Smooth muscle cell (in vitro differentiated cells): ENCODE measurements at regions not wholly inside any gene's neighbourhood (a gene's known extent, or its start where the extent isn't known, plus 50 kb on each side); places are given as distances from the start of the nearest gene placed in this dataset.

Source experiments
- DNase-seq: peaks from one replicate; lab custom pipeline; 2025; ENCODE audit not compliant: unreplicated experiment; lab: John Stamatoyannopoulos, UW
- H2AFZ ChIP-seq: fragments of 200-600 bp; sonication (generic); 2 replicates; pipeline ENCODE4 v1.6.0; 2016; ENCODE audit warnings: antibody characterized with exemption, low read depth, mild to moderate bottlenecking
- H3F3A ChIP-seq: fragments of 200-600 bp; sonication (generic); 2 replicates; pipeline ENCODE4 v1.6.0; 2017; ENCODE audit warnings: antibody characterized with exemption, low read depth
- H3K27ac ChIP-seq: fragments of 200-600 bp; sonication (generic); 2 replicates; pipeline ENCODE4 v1.5.1; 2016; ENCODE audit warnings: low read depth, mild to moderate bottlenecking
- H3K27me3 ChIP-seq: fragments of 200-600 bp; sonication (generic); 2 replicates; pipeline ENCODE4 v1.6.1; 2016; ENCODE audit warnings: low read depth, mild to moderate bottlenecking
- H3K36me3 ChIP-seq: fragments of 200-600 bp; sonication (generic); 2 replicates; pipeline ENCODE4 v1.5.1; 2016; ENCODE audit warnings: low read depth
- H3K4me1 ChIP-seq: fragments of 200-600 bp; sonication (generic); 2 replicates; pipeline ENCODE4 v1.5.1; 2016; ENCODE audit warnings: low read depth
- H3K4me2 ChIP-seq: fragments of 200-600 bp; sonication (generic); 2 replicates; pipeline ENCODE4 v1.6.0; 2016; ENCODE audit warnings: mild to moderate bottlenecking
- H3K4me3 ChIP-seq: fragments of 200-600 bp; sonication (generic); 2 replicates; pipeline ENCODE4 v1.5.1; 2016; ENCODE audit warnings: mild to moderate bottlenecking
- H3K79me2 ChIP-seq: fragments of 200-600 bp; sonication (generic); 2 replicates; pipeline ENCODE4 v1.6.0; 2016; ENCODE audit warnings: low read depth, mild to moderate bottlenecking
- H3K9ac ChIP-seq: fragments of 200-600 bp; sonication (generic); 2 replicates; pipeline ENCODE4 v1.6.0; 2016; ENCODE audit warnings: low read depth
- H3K9me3 ChIP-seq: fragments of 200-600 bp; sonication (generic); replicated peaks from 2 replicates; pipeline ENCODE4 v1.5.1; 2016; ENCODE audit warnings: low read depth
- H4K20me1 ChIP-seq: fragments of 200-600 bp; sonication (generic); 2 replicates; pipeline ENCODE4 v1.6.0; 2016; ENCODE audit warnings: low read depth
- CTCF ChIP-seq: fragments of 200-600 bp; sonication (generic); IDR thresholded peaks from 2 replicates; pipeline ENCODE4 v1.5.1; 2017; ENCODE audit warnings: borderline replicate concordance, mild to moderate bottlenecking, antibody characterized with exemption; ENCODE audit not compliant: insufficient read depth, poor library complexity, severe bottlenecking
- WGBS: methylation state at CpG from one replicate; pipeline ENCODE4 v1.1.7; 2016; ENCODE audit warnings: low lambda C conversion rate; 5-methylcytosine and 5-hydroxymethylcytosine counted together

GRCh38 chr17:73983621-73984400 is 219.7 kb upstream of the RPL38 start:
- DNase-seq: no peak
- Histone ChIP-seq H3K27ac (no peak overlapping the region), H2AFZ (no peak overlapping the region), H3K4me3 (no peak overlapping the region), H3K27me3 (peaks cover 9% of the 10 kb centered on the region), H4K20me1 (no peaks in the 10 kb centered on the region), H3F3A (no peaks in the 10 kb centered on the region), H3K4me1 (no peaks in the 10 kb centered on the region), H3K9me3 (no peaks in the 10 kb centered on the region), H3K79me2 (no peaks in the 10 kb centered on the region), H3K36me3 (no peaks in the 10 kb centered on the region), H3K4me2 (no peak overlapping the region), H3K9ac (no peak overlapping the region)
- WGBS: 93% methylated on average over 16 of the region's 16 CpGs
- no peak for TF ChIP-seq CTCF

GRCh38 chr17:73984941-73985340 is 218.5 kb upstream of the RPL38 start:
- no peak overlapping the region for H3K4me3 ChIP-seq
- H3K27ac ChIP-seq: no peak overlapping the region
- H3K9ac ChIP-seq: no peak overlapping the region
- H3K36me3 ChIP-seq: no peaks in the 10 kb centered on the region
- no peak for DNase-seq
- H3K4me2 ChIP-seq: no peak overlapping the region
- peaks cover 9% of the 10 kb centered on the region for H3K27me3 ChIP-seq
- H3K9me3 ChIP-seq: no peaks in the 10 kb centered on the region
- H3K79me2 ChIP-seq: no peaks in the 10 kb centered on the region
- H2AFZ ChIP-seq: no peak overlapping the region
- H3K4me1 ChIP-seq: no peaks in the 10 kb centered on the region
- H4K20me1 ChIP-seq: no peaks in the 10 kb centered on the region
- 60% methylated on average over 5 of the region's 5 CpGs for WGBS
- no peaks in the 10 kb centered on the region for H3F3A ChIP-seq
- no peak for TF ChIP-seq CTCF

- Histone ChIP-seq H3K27me3 (peaks cover 9% of the 10 kb centered on the region), H2AFZ (no peak overlapping the region), H3K27ac (no peak overlapping the region), H3K4me2 (no peak overlapping the region), H3K4me3 (no peak overlapping the region), H3K79me2 (no peaks in the 10 kb centered on the region), H4K20me1 (no peaks in the 10 kb centered on the region), H3K9ac (no peak overlapping the region), H3K9me3 (no peaks in the 10 kb centered on the region), H3K4me1 (no peaks in the 10 kb centered on the region), H3K36me3 (no peaks in the 10 kb centered on the region), H3F3A (no peaks in the 10 kb centered on the region)
- no peak for TF ChIP-seq CTCF
- WGBS: 96% methylated on average over 11 of the region's 11 CpGs
- DNase-seq: no peak
These were observed 217.9 kb upstream of the RPL38 start for GRCh38 chr17:73985466-73986015.
